NCI-H82 treated with DMSO at 0.1 percent for 48 hours (cell line): ENCODE measurements at regions not wholly inside any gene's neighbourhood (a gene's known extent, or its start where the extent isn't known, plus 50 kb on each side); places are given as distances from the start of the nearest gene placed in this dataset.

ENCODE experiments used
- DNase-seq: peaks from one replicate; lab custom pipeline; 2025; ENCODE audit not compliant: unreplicated experiment; lab: John Stamatoyannopoulos, UW

DNA sequence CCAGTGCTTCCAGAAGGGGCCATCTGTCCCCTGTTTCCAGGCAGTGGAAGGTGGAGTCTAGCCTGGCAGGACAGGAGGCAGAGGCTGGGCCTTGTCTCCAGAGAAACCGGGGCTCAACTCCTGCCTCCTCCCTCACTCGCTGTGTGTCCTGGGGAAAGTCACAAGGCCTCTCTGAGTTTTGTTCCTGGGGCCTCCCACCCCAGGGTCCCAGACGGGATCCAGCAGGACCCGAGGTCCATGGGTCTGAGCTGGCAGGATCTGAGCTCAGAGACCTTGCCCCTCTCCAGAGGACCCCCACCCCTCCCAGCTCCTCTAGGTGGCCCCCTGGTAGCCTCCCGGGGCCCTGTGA lies 72.2 kb upstream of the TAF1B start:
- no peak for DNase-seq

DNA sequence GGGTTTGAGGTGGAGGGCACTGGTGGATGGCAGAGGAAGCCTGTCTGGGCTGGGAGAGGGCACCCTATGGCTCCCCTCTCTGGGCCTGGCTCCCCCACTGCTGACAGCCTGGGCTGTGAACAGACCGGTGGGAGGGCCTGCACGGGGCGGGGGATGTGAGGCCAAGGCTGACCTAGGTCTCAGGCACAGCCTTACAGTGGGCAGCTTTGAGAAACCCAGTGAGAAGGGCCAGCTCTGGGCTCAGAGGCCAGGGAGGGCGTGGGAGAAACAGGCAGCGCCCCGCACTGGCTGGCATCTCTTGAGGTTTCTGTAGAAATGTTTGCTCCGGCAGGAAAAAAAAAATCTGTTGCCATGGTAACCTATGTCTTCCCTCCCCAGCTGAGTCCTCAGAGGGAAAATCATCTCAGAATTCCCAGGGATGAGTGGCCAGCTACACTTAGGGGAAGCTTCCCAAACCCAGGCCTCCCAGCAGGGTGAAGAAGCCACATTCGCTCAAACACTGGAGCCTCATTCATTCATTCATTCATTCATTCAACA lies 71.7 kb upstream of the TAF1B start:
- DNase-seq: no peak

DNA sequence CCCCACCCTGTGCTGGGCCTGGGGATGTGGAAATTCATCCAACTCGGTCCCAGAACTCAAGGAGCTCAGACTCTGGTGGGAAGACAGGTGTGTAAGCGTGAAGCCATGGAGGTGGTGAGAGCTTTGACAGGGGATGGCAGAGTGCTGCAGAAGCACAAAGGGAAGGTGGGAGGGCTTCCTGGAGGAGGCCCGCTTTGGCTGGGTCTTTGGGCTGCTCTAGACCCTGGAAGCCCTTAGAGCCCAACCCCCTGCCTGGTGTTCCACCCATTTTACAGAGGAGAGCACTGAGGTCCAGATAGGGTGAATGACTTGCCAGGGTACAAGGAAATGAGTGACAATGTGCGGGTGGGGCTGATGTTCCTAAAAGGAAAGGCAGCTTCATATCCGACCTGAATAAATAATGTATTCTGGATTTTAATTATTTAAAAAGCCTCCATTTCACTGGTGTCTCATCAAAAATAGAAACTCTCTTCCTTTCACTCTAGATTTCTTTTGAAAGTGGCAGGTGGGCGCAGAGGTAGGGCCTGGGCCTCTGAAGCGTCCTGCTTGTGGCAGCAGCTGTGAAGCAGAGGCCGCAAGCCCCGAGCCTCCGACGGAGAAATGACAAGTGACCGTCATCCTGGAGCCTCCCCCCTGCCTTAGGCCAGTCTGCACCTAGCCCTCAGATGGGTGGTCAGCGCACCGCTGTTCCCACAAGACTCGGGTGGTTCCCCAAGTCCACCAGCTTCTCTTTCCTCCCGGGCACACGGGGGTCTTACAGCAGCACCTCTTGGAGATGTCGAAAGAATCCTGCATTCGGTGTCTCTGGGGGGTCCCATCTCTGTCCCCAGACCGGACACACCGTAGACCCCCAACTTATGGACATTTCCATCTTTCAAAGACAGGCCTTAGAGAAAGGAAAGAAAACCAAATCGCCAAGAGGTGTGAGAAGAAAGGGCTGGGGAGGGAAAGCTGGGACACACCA lies 71.0 kb upstream of the TAF1B start:
- no peak for DNase-seq

DNA sequence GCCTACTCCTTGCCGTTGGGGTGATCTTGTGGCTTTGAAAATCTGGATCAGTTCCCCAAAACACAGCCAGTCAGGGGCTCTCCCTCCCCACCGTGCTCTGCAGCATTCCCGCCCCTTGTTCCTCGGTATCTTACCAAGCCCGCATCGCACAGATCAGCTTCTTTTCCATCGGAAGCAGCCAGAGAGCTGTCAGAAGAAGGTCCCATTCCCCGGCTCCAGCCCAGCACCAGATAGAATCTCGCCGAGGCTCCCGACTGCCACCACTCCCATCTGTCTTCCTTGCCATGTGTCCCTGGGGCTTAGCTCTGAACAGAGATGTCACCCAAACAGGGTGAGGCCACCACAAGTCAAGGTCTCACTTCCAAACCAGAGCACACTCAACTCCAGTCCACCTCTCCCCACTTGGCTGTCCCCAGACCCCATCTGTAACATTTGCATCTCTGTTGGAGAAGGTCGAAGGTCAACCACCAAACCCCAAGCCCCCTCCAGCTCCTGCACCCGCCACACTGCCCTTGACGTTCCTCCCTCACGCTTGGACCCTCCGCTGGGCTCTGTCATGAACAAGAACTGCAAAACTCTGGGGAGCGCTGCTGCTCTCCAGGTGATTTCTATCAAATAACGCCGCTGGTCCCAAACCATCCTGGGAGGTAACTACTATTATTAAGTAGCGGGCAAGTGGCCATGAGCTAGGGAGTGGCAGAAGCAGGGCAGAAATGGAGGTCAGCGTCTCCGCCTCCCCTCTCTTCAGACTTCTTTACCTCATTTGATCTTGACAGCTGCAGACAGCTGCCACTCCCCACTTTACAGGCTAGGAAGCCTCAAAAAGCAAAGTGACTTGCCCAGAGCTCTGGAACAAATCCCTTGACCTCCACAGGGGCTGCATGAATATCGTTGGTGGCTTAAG lies 70.0 kb upstream of the TAF1B start:
- no peak for DNase-seq

DNA sequence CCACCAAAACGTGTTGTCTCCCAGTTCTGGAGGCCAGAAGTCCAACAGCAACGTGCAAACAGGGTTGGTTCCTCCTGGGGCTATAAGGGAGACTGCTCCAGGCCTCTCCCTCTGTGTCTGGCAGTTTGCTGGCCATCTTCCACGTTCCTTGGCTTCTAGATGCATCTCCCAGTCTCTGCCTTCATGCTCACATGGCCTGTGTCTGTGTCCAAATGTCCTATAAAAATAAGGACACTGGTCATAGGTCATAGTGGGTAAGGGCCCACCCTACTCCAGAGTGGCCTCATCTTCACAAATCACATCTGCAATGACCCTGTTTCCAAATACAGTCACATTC lies 69.4 kb upstream of the TAF1B start:
- no peak for DNase-seq

DNA sequence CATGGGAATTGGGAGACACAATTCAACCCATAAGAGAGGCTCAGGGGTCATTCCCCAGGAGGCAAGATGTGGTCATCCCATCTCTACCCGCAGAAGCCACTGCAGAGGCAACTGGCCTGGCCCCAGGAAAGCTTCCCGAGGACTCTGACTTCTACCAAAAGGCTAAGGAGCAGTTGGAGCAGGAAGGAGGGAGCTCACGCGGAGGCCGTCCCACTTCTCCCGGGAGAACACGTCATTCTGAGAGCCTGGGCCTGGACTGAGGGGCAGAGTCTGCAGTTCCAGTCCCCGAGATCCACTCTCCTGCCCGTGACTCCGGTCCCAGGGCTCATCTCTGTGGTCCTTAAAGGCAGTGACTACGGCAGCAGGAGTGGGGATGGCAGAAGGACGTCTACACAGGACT lies 69.0 kb upstream of the TAF1B start:
- no peak for DNase-seq

DNA sequence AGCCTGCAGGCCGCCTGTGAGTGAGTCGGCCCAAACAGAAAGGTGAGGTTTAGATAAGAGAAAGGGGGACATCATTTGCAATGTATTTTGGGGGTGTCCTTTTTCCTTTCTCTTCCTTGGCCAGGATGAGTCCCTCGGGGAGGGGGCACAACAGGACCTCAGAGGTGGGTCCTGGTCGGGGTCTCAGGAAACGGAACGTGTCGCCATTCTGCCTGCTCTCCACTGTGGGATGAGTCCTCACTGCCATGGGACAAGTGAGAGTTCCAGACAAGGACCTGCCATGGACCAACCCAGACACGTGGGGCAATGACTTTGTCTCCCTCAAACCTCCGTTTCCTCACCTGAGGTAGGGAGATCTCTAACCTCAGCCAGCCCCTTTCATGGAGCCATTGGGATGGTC lies 67.9 kb upstream of the TAF1B start:
- DNase-seq: no peak

DNA sequence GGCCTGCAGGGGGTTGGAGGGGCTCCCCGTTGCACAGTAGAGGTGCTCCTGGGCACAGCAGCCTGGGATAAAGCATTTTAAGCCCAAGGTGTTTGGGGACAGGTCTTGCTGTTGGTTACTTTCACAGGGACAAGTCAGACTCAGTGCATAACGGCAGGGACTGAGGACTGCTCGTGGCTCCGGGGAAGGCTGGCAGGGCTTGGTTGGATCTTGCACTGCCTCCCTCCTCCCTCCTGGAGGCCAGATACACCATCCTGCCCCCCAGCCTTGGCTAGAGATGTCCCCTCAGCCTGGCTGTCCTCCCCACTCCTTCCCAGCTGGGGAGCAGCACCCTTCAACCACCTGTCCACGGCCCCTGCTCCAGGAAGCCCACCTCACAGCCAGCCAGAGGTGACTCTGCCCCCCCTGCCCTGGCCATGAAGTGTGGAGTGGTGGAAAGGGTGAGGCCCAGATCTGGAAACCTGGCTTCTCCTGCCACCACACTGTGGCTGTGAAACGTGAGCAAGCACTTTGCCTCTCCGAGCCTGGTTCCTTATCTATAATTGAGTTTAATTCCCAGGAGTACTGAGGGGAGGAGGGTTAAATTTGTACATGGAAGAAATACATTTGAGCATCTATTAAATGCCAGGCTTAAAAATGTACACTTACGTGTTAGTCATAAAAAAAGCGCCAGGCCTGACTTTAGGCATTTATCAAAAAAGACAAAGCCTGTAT lies 67.1 kb upstream of the TAF1B start:
- no peak for DNase-seq

DNA sequence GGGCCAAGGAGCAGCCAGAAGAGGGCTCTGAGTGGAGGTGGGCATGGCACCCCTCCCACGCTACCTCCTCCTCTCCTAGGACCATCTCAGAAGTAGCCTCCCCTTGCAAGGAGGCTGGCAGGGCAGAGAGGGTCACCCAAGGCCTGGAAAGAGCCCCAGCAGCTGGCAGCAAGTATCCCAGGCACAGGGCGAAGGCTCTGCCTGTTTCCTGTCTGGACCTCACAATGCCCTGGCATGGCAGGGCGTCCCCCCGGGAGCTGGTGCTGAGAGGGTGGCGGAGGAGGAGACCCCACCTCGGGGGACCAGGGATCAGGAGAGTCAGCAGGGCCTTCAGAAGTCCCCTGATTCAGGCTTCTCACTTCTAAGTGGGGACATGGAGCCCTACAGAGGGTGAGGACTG lies 66.2 kb upstream of the TAF1B start:
- DNase-seq: no peak

DNA sequence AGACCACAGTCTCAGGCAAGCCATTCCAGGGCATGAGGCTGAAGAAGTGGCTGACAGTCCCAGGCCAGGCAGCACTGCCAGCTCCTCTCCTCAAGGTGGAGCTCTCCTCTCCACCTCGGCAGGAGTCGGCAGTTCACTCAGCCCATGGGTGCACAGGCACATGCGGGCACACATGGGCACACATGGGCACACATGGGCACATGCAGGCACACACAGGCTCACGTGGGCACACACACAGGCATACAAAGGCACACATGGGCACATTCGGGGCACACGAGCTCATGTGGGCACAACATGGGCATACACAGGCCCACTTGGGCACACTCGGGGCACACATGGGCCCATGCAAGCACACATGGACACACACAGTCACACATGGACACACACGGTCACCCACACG lies 65.3 kb upstream of the TAF1B start:
- DNase-seq: no peak

DNA sequence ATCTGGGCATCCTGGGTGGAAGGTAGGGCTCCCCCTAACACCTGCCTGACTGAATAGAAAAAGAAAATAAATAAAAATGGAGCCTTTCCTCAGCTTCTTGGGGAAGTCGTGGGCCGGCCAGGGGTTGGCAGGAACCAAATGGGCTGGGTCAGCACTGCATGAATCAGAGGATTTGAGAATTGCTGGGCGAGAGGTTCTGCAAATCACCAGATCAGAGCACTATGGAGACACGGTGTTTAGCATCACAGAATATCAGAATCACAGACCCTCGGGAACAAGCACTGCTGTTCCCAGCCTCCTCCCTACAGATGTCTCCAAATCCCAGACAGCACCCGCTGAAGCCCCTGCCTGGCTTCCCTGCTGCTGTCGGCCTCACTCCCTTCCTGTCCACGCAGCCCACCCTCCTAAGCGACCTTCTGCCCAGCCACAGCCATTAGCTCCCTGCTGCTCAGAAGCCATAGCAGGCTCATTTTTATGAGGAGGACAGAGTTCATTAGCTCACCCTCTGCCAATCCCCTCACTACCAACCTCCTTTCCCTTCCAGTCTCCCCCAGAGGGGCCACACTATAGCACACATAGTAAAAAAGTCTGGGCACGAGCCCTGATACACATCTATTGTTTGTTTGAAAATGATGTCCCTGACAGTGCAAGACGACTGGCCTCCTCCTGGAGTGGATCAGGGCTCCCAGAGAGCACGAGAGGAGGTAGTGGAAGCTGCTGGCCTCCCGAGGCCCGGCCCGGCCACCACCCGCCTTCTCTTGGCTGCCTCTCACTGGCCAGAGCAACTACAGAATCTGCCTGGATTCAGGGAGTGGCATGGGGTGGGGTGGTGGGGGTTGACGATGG lies 64.6 kb upstream of the TAF1B start:
- DNase-seq: no peak

DNA sequence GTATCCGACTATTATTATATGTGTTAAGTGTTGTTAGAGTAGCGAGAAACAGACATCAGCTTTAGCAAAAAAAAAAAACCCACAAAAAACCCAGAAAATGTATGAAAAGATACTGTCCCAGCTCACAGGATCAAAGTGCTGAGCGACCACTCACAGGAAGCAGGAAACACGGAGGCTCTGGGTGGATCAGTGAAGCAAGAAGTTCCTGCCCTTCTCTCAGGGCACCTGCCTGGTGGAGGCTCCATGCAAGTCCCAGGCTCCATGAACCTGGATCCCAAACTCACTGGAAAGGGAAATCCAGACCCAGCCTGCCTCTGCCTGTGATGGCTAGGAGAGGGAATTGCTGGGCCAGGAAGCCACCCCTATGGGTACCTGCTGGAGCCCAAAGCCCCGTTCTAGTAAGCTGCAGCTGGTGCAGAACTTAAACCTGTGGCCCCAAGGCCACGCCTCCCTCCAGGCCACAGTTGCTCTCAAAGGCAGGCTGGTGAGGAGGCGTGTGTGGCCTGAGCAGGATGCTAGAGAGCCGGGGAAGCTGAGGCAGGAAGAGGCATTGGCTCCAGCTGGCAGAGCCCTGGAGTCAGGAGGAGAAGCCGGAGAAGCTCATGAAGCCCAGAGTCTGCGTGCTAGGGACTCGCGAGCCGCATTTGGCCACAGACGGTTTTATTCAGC lies 63.5 kb upstream of the TAF1B start:
- DNase-seq: no peak

DNA sequence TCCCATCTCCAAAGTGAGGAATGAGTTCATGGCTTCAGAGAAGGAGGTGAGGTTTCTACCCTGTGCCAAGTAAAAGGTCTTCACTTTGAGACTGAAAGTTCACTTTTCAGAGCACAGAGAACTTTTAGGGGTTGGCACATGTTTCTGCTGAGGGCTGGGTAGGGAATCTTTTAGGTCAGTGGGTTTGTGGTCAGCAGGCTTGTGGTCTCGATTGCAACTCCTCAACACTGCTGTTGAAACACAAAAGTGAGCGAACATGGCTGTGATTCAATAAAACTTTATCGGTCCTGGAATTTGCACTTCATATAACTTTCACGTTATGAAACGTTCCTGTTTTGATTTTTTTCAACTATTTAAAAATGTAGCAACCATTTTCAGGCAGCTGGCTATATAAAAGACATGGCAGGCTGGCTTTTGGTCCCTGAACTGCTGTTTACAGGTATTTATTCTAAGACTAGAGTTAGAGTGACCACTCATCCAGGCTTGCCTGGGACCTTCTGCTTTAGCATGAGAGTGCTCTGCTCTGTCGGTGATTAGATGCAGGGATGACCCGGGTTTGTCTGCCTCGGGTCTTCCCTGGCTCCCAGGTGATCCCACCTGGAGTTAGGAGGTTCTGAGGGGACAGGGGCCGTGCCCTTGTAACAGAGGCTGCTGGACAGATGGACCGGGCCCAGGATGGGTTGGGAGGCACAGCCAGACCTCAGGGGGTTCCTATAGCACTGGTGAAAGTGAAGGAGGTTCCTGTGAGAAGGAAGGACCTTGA lies 62.7 kb upstream of the TAF1B start:
- DNase-seq: no peak

DNA sequence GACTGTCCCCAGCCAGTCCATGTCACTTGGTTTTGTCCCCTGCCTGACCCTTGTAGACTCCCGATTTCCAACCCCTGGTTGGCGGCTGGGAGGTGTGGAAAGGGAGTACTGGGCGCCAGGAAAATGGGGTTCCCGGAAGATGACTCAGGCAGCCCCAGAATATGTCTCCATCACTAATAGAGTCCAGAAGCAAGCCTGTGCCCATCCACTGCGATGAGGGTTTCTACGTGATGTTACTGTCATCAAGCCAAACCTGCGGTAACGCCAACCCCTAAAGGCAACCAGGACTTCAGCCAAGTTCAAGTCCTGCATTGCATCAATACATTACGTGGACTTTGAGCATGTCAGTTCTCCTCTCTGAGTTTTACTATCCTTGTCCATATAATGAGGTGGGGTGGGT lies 62.0 kb upstream of the TAF1B start:
- no peak for DNase-seq

DNA sequence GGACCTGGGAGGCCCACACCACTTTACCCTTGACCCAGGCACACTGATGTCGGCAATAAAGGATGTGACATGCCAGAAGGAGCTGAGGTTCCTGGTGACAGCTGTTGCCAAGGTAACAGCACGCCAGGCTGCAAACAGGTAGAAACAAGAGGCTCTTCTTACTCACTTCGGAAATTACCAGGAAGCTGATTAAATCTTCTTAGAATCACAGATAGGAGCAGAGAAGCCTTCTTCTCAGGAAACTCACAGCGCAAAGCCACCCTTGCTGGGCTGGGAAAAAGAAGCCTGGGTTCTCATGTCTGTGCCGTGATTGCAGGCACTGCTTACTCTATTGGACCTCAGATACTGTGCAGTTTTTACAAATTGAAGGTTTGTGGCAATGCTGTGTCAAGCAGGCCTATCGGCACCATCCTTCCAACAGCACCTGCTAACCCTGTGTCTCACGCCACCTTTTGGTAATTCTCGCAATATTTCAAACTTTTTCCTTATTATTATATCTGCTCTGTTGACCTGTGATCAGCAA lies 61.0 kb upstream of the TAF1B start:
- DNase-seq: no peak

DNA sequence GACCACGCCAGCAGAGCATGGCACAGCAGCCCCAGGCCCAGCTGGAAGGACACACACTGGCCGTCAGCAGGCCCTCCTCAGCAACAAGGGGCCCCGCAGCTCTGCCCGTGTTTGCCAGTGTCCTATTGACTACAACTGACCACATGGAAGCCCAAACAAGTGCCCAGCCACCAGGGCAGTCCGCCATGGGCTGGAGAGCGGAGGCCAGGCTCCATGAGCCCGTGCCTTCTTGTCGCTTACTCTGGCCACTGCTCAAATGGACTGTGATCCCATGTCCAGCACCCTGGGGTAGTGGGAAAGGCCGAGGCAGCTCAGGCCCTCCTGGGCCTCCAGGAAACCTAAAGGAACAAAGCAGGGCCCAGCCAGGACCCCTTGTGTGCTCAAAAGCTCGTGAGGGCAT lies 53.9 kb upstream of the TAF1B start:
- DNase-seq: no peak

DNA sequence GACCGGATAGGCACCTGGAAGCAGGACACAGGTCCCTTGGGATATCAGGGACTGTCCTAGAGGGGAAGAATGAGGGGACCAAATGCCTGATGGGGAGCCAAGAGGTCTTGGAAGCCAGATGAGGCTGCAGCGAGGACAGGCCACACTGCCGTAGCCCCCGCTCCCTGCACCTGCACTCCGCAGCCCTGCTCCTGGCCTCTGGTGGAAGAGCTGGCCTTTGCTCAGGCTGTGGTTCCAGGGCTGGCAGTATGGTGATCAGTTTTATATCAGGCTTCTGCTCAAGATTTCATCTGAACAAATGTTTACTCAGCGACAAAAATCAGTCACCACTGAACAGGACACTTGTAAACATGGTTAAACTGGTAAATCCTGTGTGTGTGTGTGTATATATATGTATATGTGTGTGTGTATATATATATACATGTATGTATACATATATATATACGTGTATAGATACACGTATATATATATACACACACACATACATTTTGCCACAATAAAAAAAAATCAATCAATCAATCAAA lies 52.5 kb upstream of the TAF1B start:
- DNase-seq: no peak

DNA sequence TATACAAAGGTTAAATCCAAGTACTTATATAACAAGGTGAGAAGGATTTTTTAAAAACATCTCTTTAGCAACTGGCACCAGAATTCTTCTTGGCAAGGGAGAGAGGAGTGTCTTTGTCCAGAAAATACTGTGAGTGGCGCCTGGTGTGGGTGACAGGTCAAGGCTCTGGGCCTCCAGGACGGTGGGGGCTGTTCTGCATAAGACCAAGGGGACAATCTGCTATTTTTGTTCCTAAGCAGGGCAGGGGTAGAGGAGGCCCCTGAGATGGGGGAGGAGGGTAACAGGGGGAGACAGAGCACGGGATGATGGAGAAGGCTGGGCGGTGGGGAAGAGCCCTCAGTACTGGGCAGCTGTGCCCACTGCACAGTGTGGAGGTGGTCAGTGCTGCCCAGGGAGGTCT lies 51.6 kb upstream of the TAF1B start:
- no peak for DNase-seq
